GM21529 (cell line): ENCODE measurements at regions not wholly inside any gene's neighbourhood (a gene's known extent, or its start where the extent isn't known, plus 50 kb on each side); places are given as distances from the start of the nearest gene placed in this dataset.

Experiments used
- ATAC-seq: cut with Tn5 transposase; IDR thresholded peaks from one replicate; pipeline ENCODE4 v1.9.1; 2021; ENCODE audit not compliant: unreplicated experiment

- ATAC-seq = no peak
Measured at GRCh38 chr1:219477861-219478260, 135.0 kb downstream of the ZC3H11B start.

DNA sequence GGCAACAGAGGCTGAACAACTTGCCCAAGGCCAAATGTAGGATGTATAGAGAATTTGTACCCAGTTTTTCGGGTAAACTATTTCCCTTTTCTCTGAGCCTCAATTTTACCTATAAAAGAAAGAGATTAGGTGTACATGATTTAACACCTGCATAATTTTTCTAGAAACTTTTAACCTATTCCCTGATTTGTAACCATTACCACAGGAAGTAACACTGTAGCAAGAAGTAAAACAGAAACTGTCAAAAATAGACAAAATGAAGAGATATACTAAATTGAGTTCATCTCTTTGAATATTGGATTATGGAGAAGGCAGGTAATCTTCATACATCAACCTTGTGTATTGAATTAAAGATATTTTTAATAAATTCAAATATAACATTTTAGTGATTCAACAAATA is 136.2 kb downstream of the ZC3H11B start:
- peak; percentile 45 for ATAC-seq

GRCh38 chr1:219476116-219476515 is 136.8 kb downstream of the ZC3H11B start:
- ATAC-seq = peak; percentile 77

DNA sequence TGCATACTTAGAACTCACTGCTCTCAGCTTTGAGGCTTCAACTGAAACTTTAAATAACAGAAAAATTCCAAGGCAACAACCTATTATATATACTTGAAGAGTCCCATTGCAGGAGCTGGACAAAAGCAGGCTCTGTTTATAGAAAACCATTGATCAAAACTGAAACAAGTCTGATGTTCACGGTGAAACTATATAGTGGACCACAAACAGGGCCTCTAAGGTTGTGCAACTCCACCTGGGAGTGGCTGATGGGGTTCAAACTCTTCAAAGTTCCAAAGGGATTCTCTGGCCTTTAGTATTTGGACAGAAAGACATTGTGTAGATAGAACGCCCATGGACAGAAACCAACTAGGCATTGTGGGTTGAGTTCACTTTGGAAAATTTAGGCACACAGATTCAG is 140.3 kb downstream of the ZC3H11B start:
- peak; percentile 45 for ATAC-seq

GRCh38 chr1:219467524-219467923 is 145.4 kb downstream of the ZC3H11B start:
- no peak for ATAC-seq

- no peak for ATAC-seq
Measured at GRCh38 chr1:219466766-219467165, 146.1 kb downstream of the ZC3H11B start.

DNA sequence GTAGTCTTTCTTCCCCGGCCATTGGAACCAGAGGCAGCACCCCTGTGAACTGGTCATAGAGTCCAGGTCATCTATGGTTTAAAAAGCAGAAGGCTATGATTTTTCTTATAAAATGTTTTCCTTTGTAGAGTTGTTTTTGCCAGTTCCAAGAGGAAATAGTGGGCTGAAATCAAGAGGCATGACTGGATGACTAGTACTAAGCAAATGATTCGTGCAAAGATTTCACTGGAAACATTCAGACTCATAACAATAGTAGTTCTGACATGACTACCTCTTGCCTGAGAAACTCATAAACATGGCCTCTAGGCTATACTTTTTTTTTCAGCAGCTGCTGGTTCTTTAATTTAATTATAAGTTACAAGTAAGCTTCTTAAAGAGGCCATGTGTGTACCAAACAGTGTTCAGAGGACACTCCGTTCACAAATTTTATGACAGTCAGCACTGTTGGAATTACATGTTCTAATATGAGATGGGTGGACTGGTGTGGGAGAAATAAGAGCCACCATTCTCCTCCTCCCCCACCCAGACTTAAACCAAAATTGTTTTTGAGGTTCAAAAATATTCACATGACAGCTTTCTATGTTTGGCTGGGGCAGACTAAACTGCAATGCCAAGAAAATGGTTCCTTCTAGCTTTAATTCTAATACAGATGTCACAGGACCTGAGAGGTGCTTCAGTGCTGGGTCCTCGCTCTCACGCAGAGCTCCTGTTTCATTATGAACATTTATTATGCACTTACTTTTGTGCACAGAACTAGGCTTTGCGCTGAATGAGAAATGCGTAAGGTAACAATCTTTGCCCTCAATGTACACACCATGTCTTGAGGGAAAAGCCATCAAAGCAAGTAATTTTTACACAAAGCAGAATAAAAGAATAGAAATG is 147.5 kb downstream of the ZC3H11B start:
- peak; percentile 52 for ATAC-seq

- ATAC-seq = no peak
Measured at GRCh38 chr1:219463636-219464035, 149.3 kb downstream of the ZC3H11B start.

GRCh38 chr1:219461981-219462400 is 150.9 kb downstream of the ZC3H11B start:
- ATAC-seq = no peak

GRCh38 chr1:219460896-219461815 is 151.7 kb downstream of the ZC3H11B start:
- ATAC-seq = peak; percentile 72

- peak; percentile 22 for ATAC-seq
Measured at GRCh38 chr1:219460081-219460895, 152.6 kb downstream of the ZC3H11B start.

- no peak for ATAC-seq
Measured at GRCh38 chr1:219459351-219460080, 153.4 kb downstream of the ZC3H11B start.

GRCh38 chr1:219446288-219446687 is 166.6 kb downstream of the ZC3H11B start:
- no peak for ATAC-seq

- no peak for ATAC-seq
Measured at GRCh38 chr1:219445864-219446263, 167.0 kb downstream of the ZC3H11B start.

DNA sequence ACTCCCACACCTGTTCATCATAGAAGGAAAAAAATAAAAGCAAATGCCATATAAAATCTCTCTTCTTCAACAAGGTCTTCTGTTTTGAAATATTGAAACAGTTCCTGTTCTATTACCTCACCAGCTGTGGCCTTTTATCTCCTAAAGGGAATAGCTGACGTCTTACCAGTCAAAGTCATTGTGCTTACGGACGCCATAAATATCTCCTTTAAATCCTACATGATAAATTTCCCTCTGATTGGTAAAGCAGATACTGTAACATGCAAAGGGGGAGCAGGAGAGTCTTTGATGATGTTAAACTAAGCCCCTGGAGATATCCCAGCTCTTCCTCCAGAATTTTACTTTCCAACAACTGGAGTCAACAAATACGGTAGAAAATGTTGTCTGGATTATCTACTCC is 168.4 kb downstream of the ZC3H11B start:
- ATAC-seq = no peak

DNA sequence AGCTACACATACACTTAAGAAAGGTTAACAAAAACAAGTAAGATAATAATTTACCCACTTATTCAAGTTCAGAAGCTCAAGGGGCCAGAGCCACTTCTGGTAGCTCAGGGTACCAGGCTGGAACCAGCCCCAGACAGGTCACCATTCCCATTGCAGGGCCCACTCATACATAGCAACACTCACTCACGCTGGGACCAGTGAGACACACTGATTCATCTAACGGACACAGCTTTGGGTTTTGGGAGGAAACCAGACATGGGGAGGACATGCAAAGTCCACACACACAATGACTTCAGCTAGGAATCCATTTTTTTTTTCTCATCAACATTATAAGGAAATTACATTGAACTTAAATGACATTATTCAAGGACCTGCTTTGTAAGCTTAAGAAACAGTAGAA is 169.1 kb downstream of the ZC3H11B start:
- ATAC-seq = no peak

DNA sequence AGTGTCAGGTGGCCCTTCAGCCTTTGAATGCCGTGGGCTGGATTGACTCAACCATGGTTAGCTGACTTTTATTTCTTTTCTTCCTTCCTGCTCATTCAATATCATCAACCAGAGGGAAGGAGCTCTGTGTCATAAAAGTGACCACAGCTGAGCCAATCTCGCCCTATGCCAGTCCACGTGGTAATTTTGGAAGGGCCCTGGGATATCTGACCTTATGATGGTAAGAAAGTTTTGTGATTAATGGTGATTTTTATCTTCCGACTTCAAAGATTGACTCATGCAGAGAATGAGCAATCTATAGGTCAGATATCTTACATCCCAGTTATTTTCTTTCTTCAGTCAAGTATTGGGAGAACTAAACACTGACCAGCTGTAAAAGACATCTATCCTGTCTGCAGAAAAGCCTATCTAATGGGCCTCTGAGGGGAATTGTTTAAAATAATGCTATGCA is 170.3 kb downstream of the ZC3H11B start:
- no peak for ATAC-seq

GRCh38 chr1:219441884-219442283 is 171.0 kb downstream of the ZC3H11B start:
- ATAC-seq = no peak

- no peak for ATAC-seq
Measured at GRCh38 chr1:219439376-219439775, 173.5 kb downstream of the ZC3H11B start.

DNA sequence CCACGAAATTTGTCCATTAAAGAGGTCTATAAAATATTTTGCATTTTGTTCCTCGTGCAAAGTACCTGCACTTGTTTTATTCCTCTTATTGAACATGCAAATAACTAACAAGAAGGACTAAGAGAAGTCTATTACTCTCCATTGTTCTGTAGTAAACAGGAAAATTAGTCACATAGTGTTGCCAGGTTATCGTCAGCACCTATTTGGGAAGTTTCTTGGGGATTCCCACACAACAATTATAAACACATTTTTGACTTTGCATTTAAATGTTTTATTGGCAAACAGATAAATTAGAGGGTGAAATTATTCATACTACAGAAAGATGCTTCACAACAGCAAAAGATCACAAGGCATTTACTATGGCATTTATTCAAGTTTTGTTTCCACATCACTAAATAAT is 174.5 kb downstream of the ZC3H11B start:
- ATAC-seq = no peak
